ENCODE measurements at regions not wholly inside any gene's neighbourhood (a gene's known extent, or its start where the extent isn't known, plus 50 kb on each side); places are given as distances from the start of the nearest gene placed in this dataset.

- no peak overlapping the region for H2AFZ ChIP-seq (ENCODE audit: control insufficient read depth, low read depth, low read length)
- CTCF ChIA-PET, result no interaction called here
- no peaks in the 10 kb centered on the region for H3K4me1 ChIP-seq (ENCODE audit: control insufficient read depth, insufficient read depth, low read length)
- SMC1A ChIA-PET (ENCODE audit: uncharacterized antibody, unreplicated experiment), result no interaction called here
- no peaks in the 10 kb centered on the region for H3K36me3 ChIP-seq (ENCODE audit: control insufficient read depth in 2 of 2, insufficient read depth in 2 of 2, low read length in 1 of 2)
- H3K4me2 ChIP-seq (ENCODE audit: control insufficient read depth, insufficient read depth), result no peak overlapping the region
- intact Hi-C loops (cut with micrococcal nuclease; ENCODE audit: unreplicated experiment) (no loop called here), in situ Hi-C loops (cut with MboI) (no loop called here)
- H4K20me1 ChIP-seq (ENCODE audit: control insufficient read depth, insufficient read depth), result no peaks in the 10 kb centered on the region
- RAD21 ChIA-PET (ENCODE audit: unreplicated experiment), result no interaction called here
- POLR2A ChIA-PET, result no interaction called here
- H3K79me2 ChIP-seq (ENCODE audit: control insufficient read depth, insufficient read depth, low read length), result no peaks in the 10 kb centered on the region
- no peak for FAIRE-seq
- H3K9me3 ChIP-seq (replicated peaks; ENCODE audit: control insufficient read depth, insufficient read depth, low read length), result no peaks in the 10 kb centered on the region
- no peak overlapping the region for H3K27ac ChIP-seq (ENCODE audit: control insufficient read depth, insufficient read depth)
- ATAC-seq, result no peak
- DNase-seq (ENCODE audit: low read depth, low spot score), result no peak
- no peaks in the 10 kb centered on the region for H3K27me3 ChIP-seq (replicated peaks in 1 of 2; ENCODE audit: control insufficient read depth in 2 of 2, insufficient read depth in 2 of 2, low read length in 1 of 2)
- H3K9ac ChIP-seq (ENCODE audit: control insufficient read depth, insufficient read depth, low read length), result no peak overlapping the region
- BruUV-seq (replicated peaks), result no TSS peak
- no peak overlapping the region for H3K4me3 ChIP-seq
- no peak for TF ChIP-seq PAX8 (IDR thresholded peaks at IDR 0.05)
- no peak for TF ChIP-seq BHLHE40 (IDR thresholded peaks at IDR 0.05; ENCODE audit: borderline replicate concordance in 1 of 2, low read depth in 2 of 2, low read length in 1 of 2)
- no peak for TF ChIP-seq MXI1 (IDR thresholded peaks at IDR 0.05; ENCODE audit: low read depth, low read length)
- TF ChIP-seq E2F4 (IDR thresholded peaks at IDR 0.05; ENCODE audit: low read depth, low read length), result no peak
- TF ChIP-seq MYC (IDR thresholded peaks at IDR 0.05; ENCODE audit: insufficient read depth, insufficient read length, insufficient replicate concordance, low read length, severe bottlenecking), result no peak
- no peak for TF ChIP-seq REST (IDR thresholded peaks at IDR 0.05; ENCODE audit: low read depth, low read length)
- no peak for TF ChIP-seq MAX (IDR thresholded peaks at IDR 0.05; ENCODE audit: low read depth, low read length)
- no peak for TF ChIP-seq HDAC2 (IDR thresholded peaks at IDR 0.05)
- no peak for TF ChIP-seq SUPT20H (IDR thresholded peaks at IDR 0.05; ENCODE audit: borderline replicate concordance, control insufficient read depth, low read depth, low read length)
- TF ChIP-seq ZNF274 (IDR thresholded peaks at IDR 0.05; ENCODE audit: insufficient read depth, insufficient read length), result no peak
- no peak for TF ChIP-seq WRNIP1 (IDR thresholded peaks at IDR 0.05; ENCODE audit: borderline replicate concordance, low read depth, low read length)
- TF ChIP-seq USF2 (IDR thresholded peaks at IDR 0.05; ENCODE audit: borderline replicate concordance, low read depth, low read length), result no peak
- TF ChIP-seq SREBF1 (IDR thresholded peaks at IDR 0.05; ENCODE audit: low read length), result no peak
- no peak for TF ChIP-seq POLR2AphosphoS5 (IDR thresholded peaks at IDR 0.05; ENCODE audit: low read length)
- no peak for TF ChIP-seq RELA (IDR thresholded peaks at IDR 0.05; ENCODE audit: borderline replicate concordance, partially characterized antibody)
- no peak for TF ChIP-seq RB1 (IDR thresholded peaks at IDR 0.05; ENCODE audit: borderline replicate concordance)
- no peak for TF ChIP-seq TAF1 (IDR thresholded peaks at IDR 0.05; ENCODE audit: borderline replicate concordance, low read depth, low read length)
- no peak for TF ChIP-seq MTA3 (IDR thresholded peaks at IDR 0.05; ENCODE audit: borderline replicate concordance, low read length)
- no peak for TF ChIP-seq RAD51 (IDR thresholded peaks at IDR 0.05)
These were observed 1012.8 kb upstream of the ALCAM start for GRCh38 chr3:104353951-104354350.
